ENCODE measurements at regions not wholly inside any gene's neighbourhood (a gene's known extent, or its start where the extent isn't known, plus 50 kb on each side); places are given as distances from the start of the nearest gene placed in this dataset.

DNA sequence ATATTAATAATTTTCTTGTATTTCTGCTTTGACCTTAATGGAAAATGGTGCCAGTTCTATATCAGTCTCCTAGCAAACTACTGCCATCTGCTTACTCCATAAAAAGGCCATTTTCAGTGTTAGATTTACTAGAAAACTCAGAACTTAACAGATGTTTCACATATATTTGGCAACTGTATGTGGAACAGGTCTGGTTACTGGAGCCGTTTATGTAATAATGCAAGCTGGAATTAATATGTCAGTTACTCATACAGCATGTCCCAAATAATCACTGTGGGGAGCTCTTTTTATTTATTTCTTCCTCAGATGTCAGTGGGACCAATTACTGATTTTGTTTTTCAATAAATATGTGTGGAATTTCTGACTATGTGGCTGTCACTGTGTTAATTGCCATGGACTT is 1247.6 kb downstream of the CNTNAP5 start:
- TF ChIP-seq CTCF (IDR thresholded peaks at IDR 0.05; ENCODE audit: unreplicated experiment): no peak
- no peaks in the 10 kb centered on the region for H3K9me3 Mint-ChIP-seq (ENCODE audit: unreplicated experiment)
- H3K4me1 Mint-ChIP-seq (ENCODE audit: unreplicated experiment): peaks cover 3% of the 10 kb centered on the region
- no peaks in the 10 kb centered on the region for H3K27me3 Mint-ChIP-seq (ENCODE audit: unreplicated experiment)
- H3K27ac Mint-ChIP-seq (ENCODE audit: unreplicated experiment): no peak overlapping the region
- H3K36me3 Mint-ChIP-seq (ENCODE audit: low read depth, unreplicated experiment): no peaks in the 10 kb centered on the region
- no peak overlapping the region for H3K4me3 Mint-ChIP-seq (ENCODE audit: unreplicated experiment)
- no peak for DNase-seq (ENCODE audit: low spot score)

DNA sequence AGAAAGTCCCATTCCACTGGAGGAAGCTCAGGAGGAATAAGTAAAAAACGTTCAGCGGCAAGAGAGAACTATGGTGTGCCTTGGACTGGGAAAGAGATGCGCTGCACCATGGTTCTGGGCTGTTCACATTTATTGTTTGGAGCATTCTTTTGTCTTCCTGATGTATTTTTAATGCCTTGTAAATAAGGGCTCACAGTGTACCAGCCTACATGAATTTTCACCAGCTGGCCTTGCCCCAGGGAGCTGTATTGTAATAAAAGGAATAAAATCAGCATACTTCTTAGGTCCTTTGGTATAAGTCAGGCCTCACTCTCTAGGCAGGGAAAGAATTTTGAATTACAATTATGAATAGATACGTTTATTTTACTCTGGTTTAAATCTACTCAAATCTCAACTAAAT is 1249.6 kb downstream of the CNTNAP5 start:
- Mint-ChIP-seq H3K27me3 (ENCODE audit: unreplicated experiment) (no peaks in the 10 kb centered on the region), H3K4me1 (ENCODE audit: unreplicated experiment) (no peaks in the 10 kb centered on the region), H3K36me3 (ENCODE audit: low read depth, unreplicated experiment) (no peaks in the 10 kb centered on the region), H3K4me3 (ENCODE audit: unreplicated experiment) (no peak overlapping the region), H3K27ac (ENCODE audit: unreplicated experiment) (no peak overlapping the region), H3K9me3 (ENCODE audit: unreplicated experiment) (no peaks in the 10 kb centered on the region)
- TF ChIP-seq CTCF (IDR thresholded peaks at IDR 0.05; ENCODE audit: unreplicated experiment): no peak
- DNase-seq (ENCODE audit: low spot score): no peak

DNA sequence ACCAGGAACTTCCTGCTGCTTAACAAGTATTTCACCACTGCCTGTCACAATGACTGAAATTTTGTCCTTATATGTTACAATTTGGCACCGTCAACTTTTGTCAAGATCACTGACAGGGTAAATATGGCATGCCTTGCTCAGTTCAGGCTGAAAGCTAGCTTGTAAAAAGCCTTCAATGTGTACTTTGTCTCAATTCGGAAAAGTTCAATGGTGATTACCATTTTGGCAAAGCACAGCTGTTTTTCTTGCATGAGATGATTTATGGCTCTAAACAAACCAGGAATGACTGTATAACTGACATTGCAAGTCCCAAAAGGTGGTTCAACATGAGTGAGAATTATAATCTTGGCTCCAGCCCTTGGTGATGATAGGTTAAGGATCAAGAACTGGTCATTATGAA is 1255.2 kb downstream of the CNTNAP5 start:
- H3K9me3 Mint-ChIP-seq (ENCODE audit: unreplicated experiment): no peaks in the 10 kb centered on the region
- H3K27ac Mint-ChIP-seq (ENCODE audit: unreplicated experiment): no peak overlapping the region
- no peak overlapping the region for H3K4me3 Mint-ChIP-seq (ENCODE audit: unreplicated experiment)
- no peaks in the 10 kb centered on the region for H3K27me3 Mint-ChIP-seq (ENCODE audit: unreplicated experiment)
- no peaks in the 10 kb centered on the region for H3K36me3 Mint-ChIP-seq (ENCODE audit: low read depth, unreplicated experiment)
- no peak for TF ChIP-seq CTCF (IDR thresholded peaks at IDR 0.05; ENCODE audit: unreplicated experiment)
- H3K4me1 Mint-ChIP-seq (ENCODE audit: unreplicated experiment): no peaks in the 10 kb centered on the region
- DNase-seq (ENCODE audit: low spot score): no peak

- no peak overlapping the region for H3K27ac Mint-ChIP-seq (ENCODE audit: unreplicated experiment)
- no peaks in the 10 kb centered on the region for H3K27me3 Mint-ChIP-seq (ENCODE audit: unreplicated experiment)
- H3K9me3 Mint-ChIP-seq (ENCODE audit: unreplicated experiment): no peaks in the 10 kb centered on the region
- no peak for DNase-seq (ENCODE audit: low spot score)
- no peaks in the 10 kb centered on the region for H3K36me3 Mint-ChIP-seq (ENCODE audit: low read depth, unreplicated experiment)
- H3K4me1 Mint-ChIP-seq (ENCODE audit: unreplicated experiment): no peaks in the 10 kb centered on the region
- TF ChIP-seq CTCF (IDR thresholded peaks at IDR 0.05; ENCODE audit: unreplicated experiment): no peak
- H3K4me3 Mint-ChIP-seq (ENCODE audit: unreplicated experiment): no peak overlapping the region
Observed at GRCh38 chr2:125281242-125281641, 1256.2 kb downstream of the CNTNAP5 start.

GRCh38 chr2:125296742-125297141 is 1271.7 kb downstream of the CNTNAP5 start:
- no peaks in the 10 kb centered on the region for H3K36me3 Mint-ChIP-seq (ENCODE audit: low read depth, unreplicated experiment)
- DNase-seq (ENCODE audit: low spot score): no peak
- no peak for TF ChIP-seq CTCF (IDR thresholded peaks at IDR 0.05; ENCODE audit: unreplicated experiment)
- H3K9me3 Mint-ChIP-seq (ENCODE audit: unreplicated experiment): no peaks in the 10 kb centered on the region
- no peaks in the 10 kb centered on the region for H3K4me1 Mint-ChIP-seq (ENCODE audit: unreplicated experiment)
- H3K4me3 Mint-ChIP-seq (ENCODE audit: unreplicated experiment): no peak overlapping the region
- peaks cover 2% of the 10 kb centered on the region for H3K27me3 Mint-ChIP-seq (ENCODE audit: unreplicated experiment)
- H3K27ac Mint-ChIP-seq (ENCODE audit: unreplicated experiment): no peak overlapping the region

All from endothelial cell (in vitro differentiated cells).